ENCODE measurements at regions not wholly inside any gene's neighbourhood (a gene's known extent, or its start where the extent isn't known, plus 50 kb on each side); places are given as distances from the start of the nearest gene placed in this dataset.
A peak's percentile ranks its signal among the peaks of the same experiment; 100 is the strongest.

DNA sequence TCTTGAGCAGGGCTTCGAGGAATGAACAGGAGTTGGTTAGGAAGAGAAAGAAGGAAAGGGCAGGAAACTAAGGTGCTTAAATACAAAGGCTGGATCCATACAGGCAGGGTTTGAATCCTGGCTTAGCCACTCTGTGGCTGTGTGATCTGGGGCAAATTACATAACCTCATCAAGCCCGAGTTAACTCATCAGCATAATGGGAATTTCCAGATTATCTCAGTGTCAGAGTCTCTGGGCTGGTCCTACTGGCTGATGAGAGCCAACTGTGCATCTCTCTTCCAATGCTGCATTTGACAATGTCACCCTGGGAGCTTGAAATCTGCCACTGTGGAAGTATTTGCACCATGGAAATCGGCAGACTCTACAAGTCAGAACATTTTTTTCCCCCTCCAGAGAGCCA is 83.8 kb upstream of the SLC6A6 start:
- ATAC-seq, result no peak

- peak; percentile 85 for ATAC-seq
Measured at GRCh38 chr3:14319654-14320182, 82.7 kb upstream of the SLC6A6 start.

- no peak for ATAC-seq
Measured at GRCh38 chr3:14320219-14320618, 82.2 kb upstream of the SLC6A6 start.

GRCh38 chr3:14322001-14322400 is 80.4 kb upstream of the SLC6A6 start:
- no peak for ATAC-seq

DNA sequence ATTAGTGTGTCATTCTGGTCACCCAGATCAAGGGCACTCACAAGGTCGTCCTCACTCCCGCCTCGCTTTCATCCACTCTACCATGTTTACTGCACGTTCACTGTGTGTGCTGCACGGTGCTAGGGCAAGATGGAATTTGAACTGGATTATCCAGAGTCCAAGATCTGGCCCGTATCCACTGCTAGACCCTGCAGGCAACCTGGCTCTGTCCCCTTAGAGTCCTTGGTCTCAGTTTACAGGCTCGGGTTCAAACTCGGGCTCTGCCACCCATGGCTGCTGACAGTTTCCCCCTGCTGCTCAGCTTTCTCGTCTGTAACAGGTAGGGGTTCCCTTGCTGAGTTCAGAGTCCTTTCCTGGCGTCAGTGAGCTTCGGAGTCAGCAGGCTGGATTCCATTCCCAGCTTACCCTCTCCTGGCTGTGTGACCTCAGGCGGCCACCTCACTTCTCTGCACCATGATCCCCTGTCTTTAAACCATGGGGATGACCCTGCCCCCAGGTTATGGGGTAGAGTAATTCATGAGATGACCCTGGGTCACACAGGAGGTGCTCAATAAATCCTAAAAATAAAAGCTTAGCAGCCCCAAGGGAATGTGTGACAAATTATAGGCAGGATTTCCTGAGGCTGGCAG is 79.6 kb upstream of the SLC6A6 start:
- ATAC-seq, result no peak

DNA sequence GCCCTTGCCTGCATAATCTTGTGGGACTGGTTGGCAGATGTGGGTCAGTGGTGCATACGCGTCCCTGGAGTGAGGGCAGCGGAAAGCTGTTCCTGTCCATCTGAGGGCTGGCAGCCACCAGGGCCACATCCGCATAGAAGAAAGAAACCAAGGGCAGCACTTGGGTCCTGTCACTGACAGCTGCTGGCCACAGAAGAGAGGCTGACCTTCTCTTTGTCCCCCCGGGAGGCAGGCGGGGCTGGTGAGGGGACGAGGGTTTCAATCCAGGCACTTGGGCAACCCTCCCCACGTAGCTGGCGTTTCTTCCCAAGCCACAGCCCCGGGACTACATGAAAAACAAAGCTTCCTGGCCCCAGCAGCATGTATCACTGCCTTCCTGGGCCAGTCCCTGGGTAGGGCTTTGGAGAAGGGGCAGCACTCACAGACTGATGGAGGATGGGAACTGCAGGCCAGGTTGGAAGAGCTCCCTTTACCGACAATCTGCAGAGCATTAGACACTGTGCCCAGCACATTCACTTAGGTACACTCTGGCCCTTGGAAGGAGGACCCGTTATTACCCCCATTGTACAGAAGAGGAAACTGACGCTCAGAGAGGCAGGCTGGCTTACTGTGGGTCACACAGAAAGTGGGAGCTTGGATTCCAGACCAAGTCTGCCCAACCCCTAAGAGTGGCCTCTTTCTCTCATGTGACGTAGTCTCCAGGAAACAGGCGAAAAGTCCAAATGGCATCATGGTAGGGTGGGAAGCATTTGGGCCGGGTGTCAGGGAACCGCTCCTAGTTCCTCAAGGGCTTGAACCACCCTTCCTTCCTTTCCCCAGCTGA is 78.8 kb upstream of the SLC6A6 start:
- ATAC-seq, result no peak

GRCh38 chr3:14324224-14324944 is 78.0 kb upstream of the SLC6A6 start:
- no peak for ATAC-seq

DNA sequence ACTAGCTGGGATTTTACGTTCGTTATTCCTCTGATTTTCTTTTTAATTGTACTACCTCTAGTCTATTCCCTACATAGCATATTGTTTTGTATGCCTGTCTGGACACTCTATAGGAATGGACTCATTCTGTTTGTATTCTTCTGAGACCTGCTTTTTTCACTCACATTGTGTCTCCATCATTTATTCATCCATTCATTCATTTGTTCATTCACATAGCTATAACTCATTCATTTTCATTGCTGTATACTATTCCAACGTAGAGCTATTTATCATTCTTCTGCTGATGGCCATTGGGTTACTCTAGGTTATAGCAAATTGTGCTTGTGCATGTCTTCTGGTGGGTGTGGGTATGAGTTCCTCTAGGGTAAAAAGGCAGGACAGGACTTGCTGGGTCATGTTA is 74.0 kb upstream of the SLC6A6 start:
- no peak for ATAC-seq

- ATAC-seq, result peak; percentile 80
Measured at GRCh38 chr3:14329116-14329830, 73.1 kb upstream of the SLC6A6 start.

DNA sequence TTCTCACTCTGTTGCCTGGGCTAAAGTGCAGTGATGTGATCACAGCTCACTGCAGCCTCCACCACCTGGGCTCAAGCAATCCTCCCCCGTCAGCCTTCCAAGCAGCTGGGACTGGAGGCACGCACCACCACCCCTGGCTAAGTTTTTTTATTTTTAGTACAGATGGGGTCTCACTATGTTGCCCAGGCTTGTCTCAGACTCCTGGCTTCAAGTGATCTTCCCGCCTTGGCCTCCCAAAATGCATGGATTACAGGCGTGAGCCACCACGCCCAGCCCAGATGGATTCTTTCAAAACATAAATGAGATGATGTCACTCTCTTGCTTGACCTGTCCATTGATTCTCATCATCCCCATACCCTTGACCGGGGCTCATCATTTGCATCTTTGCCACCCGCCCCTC is 72.6 kb upstream of the SLC6A6 start:
- no peak for ATAC-seq

GRCh38 chr3:14330508-14330907 is 71.9 kb upstream of the SLC6A6 start:
- ATAC-seq, result no peak

DNA sequence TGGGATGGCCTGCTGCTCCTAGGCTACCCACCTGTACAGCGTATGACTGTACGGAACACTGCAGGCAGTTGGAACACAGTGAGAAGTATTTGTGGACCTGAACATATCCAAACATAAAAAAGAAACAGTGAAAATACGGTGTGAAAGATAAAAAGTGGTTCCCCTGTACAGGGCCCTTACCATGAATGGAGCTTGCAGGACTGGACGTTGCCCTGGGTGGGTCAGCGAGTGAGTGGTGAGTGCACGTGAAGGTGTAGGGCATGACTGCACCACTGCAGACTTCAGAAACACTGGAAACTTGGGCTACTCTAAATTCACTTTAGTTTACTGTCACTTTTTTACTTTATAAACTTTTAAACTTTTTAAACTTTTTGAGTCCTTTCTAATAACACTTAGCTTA is 71.2 kb upstream of the SLC6A6 start:
- no peak for ATAC-seq

DNA sequence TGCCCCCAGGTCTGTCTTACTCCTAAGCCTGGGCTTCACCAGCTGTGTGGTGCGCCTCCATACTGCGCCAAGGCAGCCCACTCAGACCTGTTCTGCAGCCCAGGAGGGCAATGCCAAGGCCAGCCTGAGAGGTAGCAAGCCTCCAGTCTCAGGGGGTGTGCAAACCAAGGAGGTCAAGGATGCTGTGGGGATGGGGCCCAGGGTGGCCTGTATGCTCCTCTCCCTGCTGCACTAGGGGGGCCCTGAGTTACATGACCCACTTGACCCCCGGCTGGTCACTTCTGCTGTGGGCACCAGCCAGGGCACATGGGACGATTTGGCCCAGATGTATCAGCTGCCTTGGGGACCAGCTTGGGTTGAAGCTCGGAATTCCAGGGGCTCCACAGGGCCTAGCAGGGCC is 70.0 kb upstream of the SLC6A6 start:
- ATAC-seq, result no peak

DNA sequence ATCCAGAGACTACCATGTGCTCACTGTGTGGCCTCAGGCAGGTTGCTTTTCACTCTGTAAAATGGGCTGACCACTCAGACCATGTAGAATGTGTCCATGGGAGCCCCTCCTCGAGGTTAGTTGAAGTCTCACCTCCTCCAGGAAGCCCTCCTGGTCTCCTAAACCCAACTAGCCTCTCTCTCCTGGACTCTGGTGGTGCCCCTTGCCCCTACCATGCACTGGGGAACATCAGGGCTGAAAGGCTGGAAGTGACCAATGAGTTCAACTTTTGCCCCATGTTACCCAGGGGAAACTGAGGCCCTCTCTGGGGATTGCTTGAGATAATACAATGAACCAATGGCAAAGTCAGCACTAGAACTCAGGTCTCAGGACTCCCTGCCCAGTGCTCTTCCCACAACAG is 69.2 kb upstream of the SLC6A6 start:
- ATAC-seq, result no peak

DNA sequence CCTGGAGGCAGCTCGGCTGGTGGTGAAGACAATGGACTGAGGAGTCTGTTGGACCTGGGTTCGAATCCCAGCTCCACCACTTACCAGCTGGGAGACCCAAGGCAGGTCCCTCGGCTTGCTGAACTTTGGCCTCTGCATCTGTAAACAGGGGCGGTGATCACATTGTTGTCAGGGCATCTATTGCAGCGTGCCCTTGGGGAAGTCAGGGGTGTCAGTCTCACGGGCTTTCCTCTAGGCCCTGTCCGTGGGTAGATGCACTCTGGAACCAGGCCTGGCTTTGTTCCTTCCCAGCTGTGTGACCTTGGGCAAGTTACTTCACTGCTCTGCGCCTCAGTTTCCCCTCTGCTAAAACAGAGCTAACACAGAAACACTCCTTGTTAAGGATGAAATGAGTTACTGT is 68.8 kb upstream of the SLC6A6 start:
- ATAC-seq, result no peak

DNA sequence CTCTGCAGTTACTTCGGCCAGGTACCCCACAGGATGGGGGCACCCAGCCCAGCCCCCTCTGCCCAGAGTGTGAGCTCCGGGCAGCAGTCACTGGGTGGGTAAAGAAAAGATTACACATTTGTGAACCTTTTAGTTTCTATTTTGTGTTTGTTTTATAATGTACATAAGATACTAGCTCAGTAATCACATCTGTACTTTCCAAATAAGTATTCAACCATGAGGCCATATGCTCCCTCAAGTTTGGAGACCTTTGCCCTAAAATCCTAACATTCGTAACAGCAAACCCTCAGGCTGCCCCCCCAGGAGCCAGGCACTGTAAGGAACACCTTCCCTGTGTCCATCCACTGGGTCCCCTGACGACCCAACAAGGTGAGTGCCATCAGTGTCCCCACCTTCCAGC is 68.3 kb upstream of the SLC6A6 start:
- no peak for ATAC-seq

DNA sequence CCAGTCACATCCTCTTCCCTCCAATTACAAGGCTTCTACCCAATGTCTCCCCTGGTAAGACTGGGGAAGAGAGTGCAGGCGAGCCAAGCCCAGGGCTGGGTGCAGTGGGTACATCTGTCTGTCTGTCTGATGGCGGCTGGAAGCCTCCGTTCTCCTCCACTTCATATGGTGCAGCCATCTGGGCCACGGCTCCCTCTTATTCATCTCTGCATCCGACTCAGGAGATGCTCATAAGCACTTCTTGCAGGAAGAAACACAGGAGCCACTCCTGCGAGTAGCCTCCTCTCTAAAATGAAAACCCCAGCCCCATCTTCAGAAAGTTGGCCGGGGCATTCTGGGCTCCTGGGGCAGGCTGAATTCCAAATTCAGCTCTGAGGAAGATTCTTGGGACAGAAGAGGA is 67.5 kb upstream of the SLC6A6 start:
- no peak for ATAC-seq

DNA sequence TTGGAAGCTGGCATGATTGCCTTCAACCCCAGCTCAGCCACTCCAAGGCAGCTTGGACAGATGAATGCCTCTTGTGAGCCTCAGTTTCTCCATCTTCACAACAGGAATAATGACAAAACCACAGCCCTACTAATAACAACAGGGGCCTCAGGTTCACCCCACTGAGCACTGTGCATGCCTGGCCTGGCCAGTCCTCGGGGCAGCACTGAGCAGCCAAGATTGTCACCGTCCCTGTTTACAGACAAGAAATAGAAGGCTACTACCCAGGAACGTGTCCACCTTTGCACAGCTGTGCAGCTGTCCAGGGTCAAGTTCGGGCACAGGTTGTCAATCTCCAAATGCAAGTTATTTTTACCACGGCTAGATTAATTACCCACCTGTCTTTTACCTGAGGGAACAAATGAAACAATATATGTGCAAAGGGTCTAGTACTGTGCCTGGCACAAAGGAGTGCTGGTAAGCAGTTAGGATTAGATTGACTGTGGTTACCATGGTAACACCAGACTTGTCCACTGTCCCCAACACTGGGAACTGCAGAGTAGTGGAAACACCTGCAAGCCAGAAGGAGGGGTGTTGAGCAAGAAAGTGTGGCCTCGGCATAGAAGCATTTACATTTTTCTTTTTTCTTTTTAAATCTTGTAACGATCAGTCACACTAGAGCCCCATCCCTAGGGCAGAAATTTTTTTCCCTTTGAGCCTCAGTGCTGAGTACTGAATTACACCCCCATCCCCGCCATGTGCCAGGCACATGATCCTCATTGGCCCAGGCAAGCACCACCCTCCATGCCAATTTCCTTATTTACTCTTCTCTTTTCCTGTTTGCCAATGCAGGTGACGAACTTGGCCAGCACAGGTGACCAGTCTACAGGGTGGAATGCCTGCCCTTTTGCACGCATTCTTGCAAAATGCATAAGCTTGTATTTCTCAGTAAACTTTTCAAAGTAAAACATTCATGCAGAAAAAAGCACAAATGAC is 66.3 kb upstream of the SLC6A6 start:
- peak; percentile 79 for ATAC-seq

DNA sequence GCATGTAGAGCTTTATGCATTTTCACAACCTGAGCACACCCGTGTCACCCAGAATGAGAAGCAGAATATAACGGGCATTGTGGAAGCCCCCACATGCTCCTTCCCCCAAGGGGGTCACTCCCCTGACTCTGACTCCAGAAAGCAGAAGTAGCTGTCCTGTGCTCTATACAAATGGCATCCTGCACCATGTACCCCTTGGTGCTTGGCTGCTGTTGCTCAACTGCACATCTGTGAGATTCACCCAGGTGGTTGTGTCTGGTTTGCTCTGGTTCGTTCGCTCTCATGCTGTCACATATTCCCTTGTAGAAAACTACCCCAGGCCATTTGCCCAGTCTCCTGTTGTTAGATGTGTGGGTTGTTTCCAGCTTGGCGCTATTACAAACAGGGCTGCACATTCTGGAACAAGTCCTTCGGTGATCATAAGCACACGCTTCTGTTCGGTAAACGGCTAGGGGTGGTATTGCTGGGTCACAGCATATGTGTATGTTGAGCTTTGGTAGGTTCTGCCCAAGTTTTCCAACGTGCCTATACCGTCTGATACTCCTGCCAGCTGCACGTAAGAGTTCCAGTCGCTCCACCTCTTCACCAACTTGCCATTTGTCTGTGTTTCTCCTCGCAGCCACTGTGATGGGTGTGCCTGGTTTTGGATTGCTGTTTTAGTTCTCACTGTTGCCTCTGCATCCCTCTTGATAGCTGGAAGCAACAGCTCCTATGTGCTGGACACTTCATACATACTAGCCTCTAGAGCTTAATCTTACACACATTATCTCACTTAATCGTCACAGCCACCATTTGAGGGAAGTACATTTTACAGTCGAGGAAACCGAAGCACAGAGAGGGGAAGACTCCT is 65.4 kb upstream of the SLC6A6 start:
- peak; percentile 15 for ATAC-seq

GRCh38 chr3:14337828-14338227 is 64.6 kb upstream of the SLC6A6 start:
- ATAC-seq, result peak; percentile 27

DNA sequence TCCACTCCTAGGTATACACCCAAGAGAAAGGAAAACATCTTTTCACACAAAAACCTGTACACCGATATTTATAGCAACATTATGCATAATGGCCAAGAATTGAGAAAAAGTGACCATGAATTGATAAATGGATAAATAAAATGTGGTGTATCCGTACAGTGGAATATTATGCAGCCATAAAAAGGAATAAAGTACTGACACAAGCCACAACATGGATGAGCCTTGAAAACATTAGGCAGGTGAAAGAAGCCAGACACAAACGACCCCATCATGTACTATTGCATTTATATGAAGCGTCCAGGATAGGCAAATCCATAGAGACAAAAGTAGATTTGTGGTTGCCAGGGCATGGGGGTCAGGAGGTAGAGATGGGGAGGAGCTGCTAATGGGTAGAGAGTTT is 64.2 kb upstream of the SLC6A6 start:
- no peak for ATAC-seq
